BLaER1 treated with 17β-estradiol and CSF1 and Interleukin-3, amounts not matched to agents 10 nM and 100 nM (cell line): ENCODE measurements at regions not wholly inside any gene's neighbourhood (a gene's known extent, or its start where the extent isn't known, plus 50 kb on each side); places are given as distances from the start of the nearest gene placed in this dataset.
"Not testable (repeated sequence)": the region's sequence is repeated elsewhere in the genome, so short reads cannot be mapped to it uniquely, and the experiment has no call there.

Experiments used
- H3K27ac ChIP-seq, 11 experiments: shearing (Covaris generic); formaldehyde crosslinking; 2 replicates each; pipeline ENCODE4 v1.8.1; 2022
- H3K27me3 ChIP-seq, 11 experiments: shearing (Covaris generic); formaldehyde crosslinking; 2 replicates each; pipeline ENCODE4 v1.8.1; 2022
- H3K36me3 ChIP-seq, 11 experiments: shearing (Covaris generic); formaldehyde crosslinking; 2 replicates each; pipeline ENCODE4 v1.8.1; 2022
- H3K4me1 ChIP-seq, 10 experiments: shearing (Covaris generic); formaldehyde crosslinking; 2 replicates each; pipeline ENCODE4 v1.8.1; 2022
- H3K4me2 ChIP-seq, 11 experiments: shearing (Covaris generic); formaldehyde crosslinking; 2 replicates each; pipeline ENCODE4 v1.8.1; 2022
- H3K4me3 ChIP-seq, 10 experiments: shearing (Covaris generic); formaldehyde crosslinking; 2 replicates each; pipeline ENCODE4 v1.8.1; 2022
- H3K9ac ChIP-seq, 11 experiments: shearing (Covaris generic); formaldehyde crosslinking; 2 replicates each; pipeline ENCODE4 v1.8.1; 2022
- H3K9me3 ChIP-seq, 11 experiments: shearing (Covaris generic); formaldehyde crosslinking; replicated peaks in 1 of 11; 2 replicates each; pipeline ENCODE4 v1.8.1; 2022
- H4K20me1 ChIP-seq, 11 experiments: shearing (Covaris generic); formaldehyde crosslinking; 2 replicates each; pipeline ENCODE4 v1.8.1; 2022
- Cebpa-rat ChIP-seq, 11 experiments: shearing (Covaris generic); IDR thresholded peaks; 2 replicates each; pipeline ENCODE4 v1.8.1; 2022

GRCh38 chr1:101496109-101496508, 259.3 kb downstream of the S1PR1 start:
- no peak overlapping the region for H3K27ac ChIP-seq
- H3K9me3 ChIP-seq: peaks cover 0 to 8% (median 0%) of the 10 kb centered on the region in 11 experiments; a peak in 1 of 22 replicates
- no peaks in the 10 kb centered on the region for H3K4me1 ChIP-seq
- no peak for TF ChIP-seq Cebpa-rat (IDR thresholded peaks at IDR 0.05)
- no peaks in the 10 kb centered on the region for H3K27me3 ChIP-seq
- no peak overlapping the region for H3K4me2 ChIP-seq
- H3K4me3 ChIP-seq: no peak overlapping the region
- H3K36me3 ChIP-seq: no peaks in the 10 kb centered on the region
- no peaks in the 10 kb centered on the region for H4K20me1 ChIP-seq
- H3K9ac ChIP-seq: no peak overlapping the region

GRCh38 chr1:101497881-101498559, 261.2 kb downstream of the S1PR1 start:
- Histone ChIP-seq H3K4me1 (0 out of 20 replicates have a peak, but pooled peaks cover 0 to 2% (median 0%) of the 10 kb centered on the region in 10 experiments), H3K4me2 (no peak overlapping the region), H3K9ac (no peak overlapping the region), H3K9me3 (peaks cover 0 to 5% (median 0%) of the 10 kb centered on the region in 11 experiments; a peak in 2 of 22 replicates), H3K27me3 (no peaks in the 10 kb centered on the region), H3K27ac (no peak overlapping the region), H3K36me3 (no peaks in the 10 kb centered on the region), H4K20me1 (no peaks in the 10 kb centered on the region), H3K4me3 (no peak overlapping the region)
- TF ChIP-seq Cebpa-rat (IDR thresholded peaks at IDR 0.05): no peak

- peaks cover 0 to 24% (median 0%) of the 10 kb centered on the region in 10 experiments; a peak in 4 of 20 replicates for H3K4me1 ChIP-seq
- H3K27me3 ChIP-seq, H4K20me1 ChIP-seq, H3K4me3 ChIP-seq, H3K36me3 ChIP-seq, H3K9ac ChIP-seq, H3K27ac ChIP-seq: not testable (repeated sequence)
- peaks cover 0 to 10% (median 7%) of the 10 kb centered on the region in 11 experiments; a peak in 8 of 22 replicates for H3K9me3 ChIP-seq
- peak overlapping the region in 2 of 11 experiments; percentile 56 to 67; a peak in 4 of 22 replicates for H3K4me2 ChIP-seq
Measured at GRCh38 chr1:101504106-101504505, 267.3 kb downstream of the S1PR1 start.

GRCh38 chr1:101505240-101505639, 268.4 kb downstream of the S1PR1 start:
- not testable (repeated sequence) for H3K27ac ChIP-seq, H3K4me3 ChIP-seq, H4K20me1 ChIP-seq, H3K27me3 ChIP-seq, H3K9ac ChIP-seq, H3K36me3 ChIP-seq, H3K4me2 ChIP-seq, H3K9me3 ChIP-seq
- peaks cover 0 to 24% (median 0%) of the 10 kb centered on the region in 10 experiments; a peak in 4 of 20 replicates for H3K4me1 ChIP-seq

- Histone ChIP-seq H3K27ac (no peak overlapping the region), H3K4me1 (peaks cover 0 to 24% (median 0%) of the 10 kb centered on the region in 10 experiments; a peak in 4 of 20 replicates), H3K27me3 (no peaks in the 10 kb centered on the region), H3K9ac (no peak overlapping the region), H3K36me3 (no peaks in the 10 kb centered on the region), H4K20me1 (no peaks in the 10 kb centered on the region), H3K4me2 (no peak overlapping the region), H3K9me3 (peaks cover 0 to 9% (median 4%) of the 10 kb centered on the region in 11 experiments; a peak in 8 of 22 replicates), H3K4me3 (no peak overlapping the region)
- TF ChIP-seq Cebpa-rat (IDR thresholded peaks at IDR 0.05): no peak
Measured at GRCh38 chr1:101506541-101507164, 269.8 kb downstream of the S1PR1 start.

- peaks cover 0 to 24% (median 0%) of the 10 kb centered on the region in 10 experiments; a peak in 4 of 20 replicates for H3K4me1 ChIP-seq
- no peaks in the 10 kb centered on the region for H3K36me3 ChIP-seq
- no peak overlapping the region for H3K9ac ChIP-seq
- TF ChIP-seq Cebpa-rat (IDR thresholded peaks at IDR 0.05): no peak
- H3K4me3 ChIP-seq: no peak overlapping the region
- H3K4me2 ChIP-seq: no peak overlapping the region
- H3K27me3 ChIP-seq: no peaks in the 10 kb centered on the region
- H3K9me3 ChIP-seq: peaks cover 0 to 9% (median 4%) of the 10 kb centered on the region in 11 experiments; a peak in 8 of 22 replicates
- H4K20me1 ChIP-seq: no peaks in the 10 kb centered on the region
- no peak overlapping the region for H3K27ac ChIP-seq
Measured at GRCh38 chr1:101507547-101507971, 270.7 kb downstream of the S1PR1 start.

- peaks cover 0 to 9% (median 4%) of the 10 kb centered on the region in 11 experiments; a peak in 8 of 22 replicates for H3K9me3 ChIP-seq
- H3K36me3 ChIP-seq: no peaks in the 10 kb centered on the region
- H3K4me2 ChIP-seq: no peak overlapping the region
- H3K27ac ChIP-seq: no peak overlapping the region
- H3K9ac ChIP-seq: no peak overlapping the region
- no peaks in the 10 kb centered on the region for H3K27me3 ChIP-seq
- no peaks in the 10 kb centered on the region for H4K20me1 ChIP-seq
- H3K4me1 ChIP-seq: peaks cover 0 to 13% (median 0%) of the 10 kb centered on the region in 10 experiments; a peak in 4 of 20 replicates
- no peak overlapping the region for H3K4me3 ChIP-seq
- no peak for TF ChIP-seq Cebpa-rat (IDR thresholded peaks at IDR 0.05)
Measured at GRCh38 chr1:101508913-101509312, 272.1 kb downstream of the S1PR1 start.

- Histone ChIP-seq H3K4me3 (no peak overlapping the region), H3K36me3 (no peaks in the 10 kb centered on the region), H3K9ac (no peak overlapping the region), H3K9me3 (peaks cover 0 to 9% (median 4%) of the 10 kb centered on the region in 11 experiments; a peak in 8 of 22 replicates), H3K4me2 (no peak overlapping the region), H3K4me1 (peaks cover 0 to 9% (median 0%) of the 10 kb centered on the region in 10 experiments; a peak in 4 of 20 replicates), H3K27me3 (no peaks in the 10 kb centered on the region), H3K27ac (no peak overlapping the region), H4K20me1 (no peaks in the 10 kb centered on the region)
- TF ChIP-seq Cebpa-rat (IDR thresholded peaks at IDR 0.05): no peak
Measured at GRCh38 chr1:101509370-101509769, 272.6 kb downstream of the S1PR1 start.

GRCh38 chr1:101511202-101511891, 274.5 kb downstream of the S1PR1 start:
- H3K36me3 ChIP-seq: no peaks in the 10 kb centered on the region
- H3K27ac ChIP-seq: no peak overlapping the region
- TF ChIP-seq Cebpa-rat (IDR thresholded peaks at IDR 0.05): no peak
- H3K9me3 ChIP-seq: peaks cover 4 to 18% (median 9%) of the 10 kb centered on the region in 11 experiments; a peak in 20 of 22 replicates
- H3K9ac ChIP-seq: no peak overlapping the region
- no peaks in the 10 kb centered on the region for H4K20me1 ChIP-seq
- H3K4me2 ChIP-seq: no peak overlapping the region
- H3K27me3 ChIP-seq: no peaks in the 10 kb centered on the region
- no peak overlapping the region for H3K4me3 ChIP-seq
- no peaks in the 10 kb centered on the region for H3K4me1 ChIP-seq
